ENCODE measurements at regions not wholly inside any gene's neighbourhood (a gene's known extent, or its start where the extent isn't known, plus 50 kb on each side); places are given as distances from the start of the nearest gene placed in this dataset.

DNA sequence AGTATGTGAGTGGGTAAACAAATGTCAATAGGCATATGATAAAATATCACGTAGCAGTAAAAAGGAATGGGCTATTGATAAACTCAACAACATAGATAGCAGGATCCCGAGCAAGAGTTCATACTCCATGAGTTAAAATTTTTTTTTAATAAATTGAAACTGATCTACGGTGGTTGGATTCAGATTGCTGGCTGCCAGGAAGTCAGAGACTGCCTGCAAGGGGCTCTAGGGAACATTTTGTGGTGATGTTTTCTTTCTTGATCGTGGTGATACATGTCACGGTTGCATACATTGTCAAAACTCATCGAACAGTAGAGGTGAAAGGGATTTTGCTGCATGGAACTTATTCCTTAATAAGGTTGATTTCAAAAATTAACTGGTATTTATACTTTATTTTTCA lies 62.6 kb upstream of the WNT7B start:
- TF ChIP-seq CTCF (IDR thresholded peaks at IDR 0.05 in 4 of 5, conservative IDR thresholded peaks at IDR 0.05 in 1 of 5) (no peak), POLR2A (IDR thresholded peaks at IDR 0.05) (no peak)
